Erythroblast (primary cell): ENCODE measurements at regions not wholly inside any gene's neighbourhood (a gene's known extent, or its start where the extent isn't known, plus 50 kb on each side); places are given as distances from the start of the nearest gene placed in this dataset.

ENCODE experiments used
- DNase-seq, 2 experiments: peaks; one replicate each; lab custom pipeline; 2025; lab: John Stamatoyannopoulos, UW
- GATA1 ChIP-seq: IDR thresholded peaks from 2 replicates; pipeline ENCODE4 v1.6.1; 2011; ENCODE audit warnings: low read depth, mild to moderate bottlenecking, control low read depth, low read length, moderate library complexity
- POLR2A ChIP-seq: IDR thresholded peaks from 2 replicates; pipeline ENCODE4 v1.6.1; 2011; ENCODE audit warnings: mild to moderate bottlenecking, low read length

GRCh38 chr2:220212296-220213080 lies 585.1 kb downstream of the SLC4A3 start:
- TF ChIP-seq GATA1, result no peak
- TF ChIP-seq POLR2A, result no peak
- DNase-seq, result no peak

DNA sequence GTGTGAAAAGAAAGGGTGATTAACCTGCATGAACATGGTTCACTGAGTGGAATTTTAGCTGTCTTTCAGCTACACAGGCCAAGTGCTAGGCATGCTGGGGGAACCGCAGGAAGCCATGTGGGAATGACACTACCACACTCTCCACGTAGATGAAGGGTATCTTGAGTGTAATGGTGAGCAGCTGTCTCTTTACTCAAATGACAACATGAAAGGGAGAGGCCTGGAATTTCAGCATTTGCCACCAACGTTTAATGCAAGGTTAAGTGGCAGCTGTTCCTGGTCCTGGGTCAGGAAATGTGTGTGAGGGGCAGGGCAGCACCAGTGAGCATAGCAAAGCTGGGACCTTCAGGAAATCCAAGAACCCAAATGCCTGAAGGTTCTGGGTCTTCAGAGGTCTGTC lies 588.4 kb downstream of the SLC4A3 start:
- no peak for DNase-seq
- no peak for TF ChIP-seq GATA1
- no peak for TF ChIP-seq POLR2A

DNA sequence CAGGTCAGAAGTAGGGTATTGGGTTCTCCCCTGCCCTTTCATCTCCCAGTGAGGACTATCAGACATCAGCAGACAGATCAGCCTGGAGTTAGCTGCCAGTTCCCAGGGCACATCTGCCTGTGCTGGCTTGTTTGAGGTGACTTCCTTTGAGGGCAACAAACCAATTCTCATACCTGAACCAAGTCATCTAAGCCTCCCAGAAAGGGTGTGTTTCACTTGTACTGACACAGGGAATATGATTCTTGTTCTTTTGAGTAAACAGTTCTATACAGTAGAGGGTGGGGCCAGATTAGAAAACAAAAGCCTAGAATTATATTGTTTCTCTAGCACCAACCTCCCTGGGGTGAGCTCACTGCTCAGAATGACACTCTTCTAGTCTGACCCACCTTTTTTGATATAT lies 591.9 kb downstream of the SLC4A3 start:
- TF ChIP-seq GATA1 (no peak), POLR2A (no peak)
- no peak for DNase-seq

DNA sequence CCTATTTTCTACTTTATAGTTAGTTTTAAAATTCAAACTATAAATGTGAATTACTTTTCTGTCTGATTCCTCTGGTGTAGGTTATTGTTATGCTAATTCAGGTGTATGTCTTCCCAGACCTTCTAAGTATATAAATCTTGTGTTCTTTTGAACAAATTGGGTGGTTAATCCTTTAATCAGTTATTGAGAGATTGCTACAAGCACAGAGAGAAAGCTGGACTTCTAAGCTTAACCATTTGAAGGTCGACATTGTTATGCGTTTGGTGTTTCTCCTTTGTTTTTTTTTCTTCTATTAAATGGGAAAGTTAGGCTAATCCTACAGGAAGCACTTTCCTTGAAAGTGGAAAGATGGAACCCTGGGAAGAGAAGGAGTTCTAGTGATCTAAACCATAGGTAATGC lies 592.6 kb downstream of the SLC4A3 start:
- no peak for TF ChIP-seq GATA1
- DNase-seq, result no peak

GRCh38 chr2:220221992-220222391 lies 594.6 kb downstream of the SLC4A3 start:
- no peak for TF ChIP-seq POLR2A
- no peak for DNase-seq

- DNase-seq, result no peak
- no peak for TF ChIP-seq POLR2A
- TF ChIP-seq GATA1, result no peak
Measured at GRCh38 chr2:220224691-220225543, 597.5 kb downstream of the SLC4A3 start.

GRCh38 chr2:220226076-220226475 lies 598.6 kb downstream of the SLC4A3 start:
- DNase-seq, result no peak
- no peak for TF ChIP-seq POLR2A
- no peak for TF ChIP-seq GATA1

- TF ChIP-seq POLR2A, result no peak
- no peak for TF ChIP-seq GATA1
- no peak for DNase-seq
Measured at GRCh38 chr2:220226546-220226945, 599.1 kb downstream of the SLC4A3 start.

- TF ChIP-seq GATA1 (no peak), POLR2A (no peak)
- DNase-seq, result no peak
Measured at GRCh38 chr2:220227266-220227920, 600.0 kb downstream of the SLC4A3 start.

- no peak for DNase-seq
- TF ChIP-seq GATA1 (no peak), POLR2A (no peak)
Measured at GRCh38 chr2:220228310-220229006, 601.0 kb downstream of the SLC4A3 start.

GRCh38 chr2:220240641-220241040 lies 613.2 kb downstream of the SLC4A3 start:
- TF ChIP-seq POLR2A (no peak), GATA1 (no peak)
- no peak for DNase-seq

- DNase-seq, result no peak
- no peak for TF ChIP-seq POLR2A
- TF ChIP-seq GATA1, result no peak
Measured at GRCh38 chr2:220241423-220241822, 614.0 kb downstream of the SLC4A3 start.

GRCh38 chr2:220243571-220243970 lies 616.1 kb downstream of the SLC4A3 start:
- no peak for TF ChIP-seq GATA1
- no peak for TF ChIP-seq POLR2A
- DNase-seq, result no peak

DNA sequence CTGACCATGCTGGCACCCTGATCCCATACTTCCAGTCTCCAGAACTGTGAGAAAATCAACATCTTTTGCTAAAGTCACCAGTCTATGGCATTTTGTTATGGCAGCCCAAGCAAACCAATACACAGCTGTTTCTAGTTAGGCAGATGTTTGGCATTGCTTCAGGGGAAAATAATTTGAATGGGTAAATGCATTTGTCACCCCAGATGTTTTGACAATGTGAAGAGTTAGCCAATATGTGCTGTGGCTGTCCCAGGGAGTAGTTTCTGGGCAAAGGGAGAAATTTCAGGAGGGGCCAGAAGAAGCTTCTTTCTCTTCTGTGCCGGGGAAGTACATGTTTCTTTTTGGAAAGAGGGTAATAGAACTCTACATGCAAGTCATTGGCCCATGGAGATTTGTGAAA lies 619.0 kb downstream of the SLC4A3 start:
- TF ChIP-seq GATA1, result no peak
- DNase-seq, result no peak
